ENCODE measurements at regions not wholly inside any gene's neighbourhood (a gene's known extent, or its start where the extent isn't known, plus 50 kb on each side); places are given as distances from the start of the nearest gene placed in this dataset.

- TF ChIP-seq POLR2AphosphoS5 (IDR thresholded peaks at IDR 0.05; ENCODE audit: insufficient read depth, low read depth, low read length) (no peak), CTCF (IDR thresholded peaks at IDR 0.05; ENCODE audit: extremely low read depth in 1 of 2, insufficient read depth in 1 of 2, low read depth in 1 of 2, low read length in 2 of 2) (no peak), POLR2A (IDR thresholded peaks at IDR 0.05; ENCODE audit: low read depth, low read length) (no peak)
Observed at GRCh38 chr3:34675383-34676120, 877.1 kb downstream of the PDCD6IP start.

Measured in endothelial cell of umbilical vein (primary cell).